Mammary epithelial cell (primary cell): ENCODE measurements at regions not wholly inside any gene's neighbourhood (a gene's known extent, or its start where the extent isn't known, plus 50 kb on each side); places are given as distances from the start of the nearest gene placed in this dataset.

ENCODE experiments used
- EZH2 ChIP-seq: IDR thresholded peaks from 2 replicates; pipeline ENCODE4 v1.6.1; 2012; ENCODE audit warnings: low read length, inconsistent platforms, borderline replicate concordance
- TF ChIP-seq, protein P1 (sequence below), 2 donors: IDR thresholded peaks in 1 of 2; conservative IDR thresholded peaks in 1 of 2; 2 replicates each; pipeline ENCODE4 v1.5.1; 2011 to 2012; ENCODE audit warnings: inconsistent platforms in 2 of 2, low read length in 2 of 2, mild to moderate bottlenecking in 2 of 2, control low read depth in 1 of 2, low read depth in 1 of 2; ENCODE audit not compliant: insufficient read depth in 1 of 2; ENCODE audit errors: extremely low read depth in 1 of 2

GRCh38 chr14:89630101-89630829, 213.2 kb upstream of the FOXN3 start:
- TF ChIP-seq, protein P1, sequence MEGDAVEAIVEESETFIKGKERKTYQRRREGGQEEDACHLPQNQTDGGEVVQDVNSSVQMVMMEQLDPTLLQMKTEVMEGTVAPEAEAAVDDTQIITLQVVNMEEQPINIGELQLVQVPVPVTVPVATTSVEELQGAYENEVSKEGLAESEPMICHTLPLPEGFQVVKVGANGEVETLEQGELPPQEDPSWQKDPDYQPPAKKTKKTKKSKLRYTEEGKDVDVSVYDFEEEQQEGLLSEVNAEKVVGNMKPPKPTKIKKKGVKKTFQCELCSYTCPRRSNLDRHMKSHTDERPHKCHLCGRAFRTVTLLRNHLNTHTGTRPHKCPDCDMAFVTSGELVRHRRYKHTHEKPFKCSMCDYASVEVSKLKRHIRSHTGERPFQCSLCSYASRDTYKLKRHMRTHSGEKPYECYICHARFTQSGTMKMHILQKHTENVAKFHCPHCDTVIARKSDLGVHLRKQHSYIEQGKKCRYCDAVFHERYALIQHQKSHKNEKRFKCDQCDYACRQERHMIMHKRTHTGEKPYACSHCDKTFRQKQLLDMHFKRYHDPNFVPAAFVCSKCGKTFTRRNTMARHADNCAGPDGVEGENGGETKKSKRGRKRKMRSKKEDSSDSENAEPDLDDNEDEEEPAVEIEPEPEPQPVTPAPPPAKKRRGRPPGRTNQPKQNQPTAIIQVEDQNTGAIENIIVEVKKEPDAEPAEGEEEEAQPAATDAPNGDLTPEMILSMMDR (conservative IDR thresholded peaks at IDR 0.05 in 1 of 2, IDR thresholded peaks at IDR 0.05 in 1 of 2; ENCODE audit: extremely low read depth in 1 of 2, insufficient read depth in 1 of 2, low read depth in 1 of 2, low read length in 2 of 2) = no peak
- TF ChIP-seq EZH2 = no peak
